Testis (tissue), 2 donors: ENCODE measurements at regions not wholly inside any gene's neighbourhood (a gene's known extent, or its start where the extent isn't known, plus 50 kb on each side); places are given as distances from the start of the nearest gene placed in this dataset.

Experiments
- CTCF ChIP-seq, 3 experiments: fragments of 450-650 bp in 2 of 3; fragments of 200-600 bp in 1 of 3; sonication (generic) in 1 of 3; IDR thresholded peaks; one replicate each; pipeline ENCODE4 v1.5.1; 2016 to 2019; ENCODE audit warnings: antibody characterized with exemption in 3 of 3, mild to moderate bottlenecking in 2 of 3, moderate library complexity in 1 of 3
- POLR2A ChIP-seq: fragments of 450-650 bp; IDR thresholded peaks from one replicate; pipeline ENCODE4 v1.6.1; 2017; ENCODE audit warnings: antibody characterized with exemption, mild to moderate bottlenecking, moderate library complexity

- TF ChIP-seq POLR2A (no peak), CTCF (IDR thresholded peaks at IDR 0.05) (no peak)
Observed at GRCh38 chr13:65036999-65037398, 2193.1 kb downstream of the PCDH9 start.
